Mesenchymal stem cell (in vitro differentiated cells and primary cell): ENCODE measurements at regions not wholly inside any gene's neighbourhood (a gene's known extent, or its start where the extent isn't known, plus 50 kb on each side); places are given as distances from the start of the nearest gene placed in this dataset.

Experiments
- DNase-seq: peaks from one replicate; pipeline ENCODE4 v3.0.0-alpha.2; 2013
- H2AFZ ChIP-seq: one replicate; pipeline ENCODE4 v1.6.1; 2013; ENCODE audit warnings: low read depth, mild to moderate bottlenecking, control low read depth, inconsistent platforms, low read length, moderate library complexity
- H2AK5ac ChIP-seq: 2 replicates; pipeline ENCODE4 v1.6.1; 2013; ENCODE audit warnings: low read length, moderate library complexity, mild to moderate bottlenecking, inconsistent platforms; ENCODE audit not compliant: severe bottlenecking
- H2BK120ac ChIP-seq: one replicate; pipeline ENCODE4 v1.6.1; 2013; ENCODE audit warnings: low read depth, mild to moderate bottlenecking, inconsistent platforms, low read length, moderate library complexity
- H2BK12ac ChIP-seq, 2 experiments: one replicate each; pipeline ENCODE4 v1.6.1; 2013; ENCODE audit warnings: inconsistent platforms in 2 of 2, low read length in 2 of 2, mild to moderate bottlenecking in 2 of 2, moderate library complexity in 2 of 2, control low read depth in 1 of 2
- H2BK15ac ChIP-seq: one replicate; pipeline ENCODE4 v1.6.1; 2013; ENCODE audit warnings: mild to moderate bottlenecking, low read depth, inconsistent platforms; ENCODE audit not compliant: poor library complexity, severe bottlenecking
- H2BK5ac ChIP-seq: 2 replicates; pipeline ENCODE4 v1.6.1; 2013; ENCODE audit warnings: low read depth, mild to moderate bottlenecking, low read length, control low read depth, inconsistent platforms; ENCODE audit not compliant: poor library complexity, severe bottlenecking
- H3K14ac ChIP-seq, 2 experiments: one replicate each; pipeline ENCODE4 v1.6.1; 2013; ENCODE audit warnings: inconsistent platforms in 2 of 2, low read length in 2 of 2, control low read depth in 1 of 2, mild to moderate bottlenecking in 1 of 2, moderate library complexity in 1 of 2
- H3K18ac ChIP-seq, 2 experiments: one replicate each; pipeline ENCODE4 v1.6.1; 2013; ENCODE audit warnings: inconsistent platforms in 2 of 2, low read length in 2 of 2, control low read depth in 1 of 2, low read depth in 1 of 2, mild to moderate bottlenecking in 1 of 2
- H3K23ac ChIP-seq, 2 experiments: one replicate each; pipeline ENCODE4 v1.6.1; 2013; ENCODE audit warnings: inconsistent platforms in 2 of 2, low read length in 2 of 2, mild to moderate bottlenecking in 2 of 2, moderate library complexity in 2 of 2, control low read depth in 1 of 2
- H3K27ac ChIP-seq: 2 replicates; pipeline ENCODE4 v1.5.1; 2013; ENCODE audit warnings: mild to moderate bottlenecking, moderate library complexity, low read length, control low read depth, inconsistent platforms; ENCODE audit not compliant: poor library complexity, severe bottlenecking
- H3K27me3 ChIP-seq, 2 experiments: 2 replicates each; pipeline versions ENCODE4 v1.6.1 to v1.7.0; 2013; ENCODE audit warnings: low read length in 2 of 2, mild to moderate bottlenecking in 2 of 2, moderate library complexity in 2 of 2, control low read depth in 1 of 2, inconsistent platforms in 1 of 2; ENCODE audit not compliant: control insufficient read depth in 1 of 2, insufficient read depth in 1 of 2
- H3K36me3 ChIP-seq, 2 experiments: 2 replicates each; pipeline versions ENCODE4 v1.6.1 to v1.7.0; 2013; ENCODE audit warnings: low read length in 2 of 2, control low read depth in 1 of 2, inconsistent platforms in 1 of 2, low read depth in 1 of 2, mild to moderate bottlenecking in 1 of 2; ENCODE audit not compliant: insufficient read depth in 2 of 2, control insufficient read depth in 1 of 2
- H3K4ac ChIP-seq, 2 experiments: one replicate each; pipeline ENCODE4 v1.6.1; 2013; ENCODE audit warnings: inconsistent platforms in 2 of 2, low read length in 2 of 2, mild to moderate bottlenecking in 2 of 2, moderate library complexity in 2 of 2, control low read depth in 1 of 2, low read depth in 1 of 2
- H3K4me1 ChIP-seq: 2 replicates; pipeline ENCODE4 v1.6.1; 2013; ENCODE audit warnings: low read depth, low read length, control low read depth; ENCODE audit not compliant: control insufficient read depth, insufficient read depth
- H3K4me2 ChIP-seq: 2 replicates; pipeline ENCODE4 v1.6.1; 2013; ENCODE audit warnings: low read length, mild to moderate bottlenecking, inconsistent platforms; ENCODE audit not compliant: poor library complexity, severe bottlenecking
- H3K4me3 ChIP-seq, 2 experiments: 2 replicates each; pipeline versions ENCODE4 v1.5.1 to v1.7.0; 2013; ENCODE audit warnings: low read length in 2 of 2, mild to moderate bottlenecking in 2 of 2, control low read depth in 1 of 2, low read depth in 1 of 2; ENCODE audit not compliant: insufficient read depth in 1 of 2
- H3K79me1 ChIP-seq: replicated peaks from 2 replicates; pipeline ENCODE4 v1.6.1; 2013; ENCODE audit warnings: mild to moderate bottlenecking, control low read depth, low read length, inconsistent platforms; ENCODE audit not compliant: poor library complexity, severe bottlenecking
- H3K9ac ChIP-seq: 2 replicates; pipeline ENCODE4 v1.7.0; 2013; ENCODE audit warnings: mild to moderate bottlenecking, low read length, moderate library complexity
- H3K9me3 ChIP-seq: 2 replicates; pipeline ENCODE4 v1.7.0; 2013; ENCODE audit warnings: mild to moderate bottlenecking, low read length; ENCODE audit not compliant: control insufficient read depth
- H4K8ac ChIP-seq: one replicate; pipeline ENCODE4 v1.6.1; 2013; ENCODE audit warnings: inconsistent platforms, mild to moderate bottlenecking, low read length, moderate library complexity
- H4K91ac ChIP-seq: one replicate; pipeline ENCODE4 v1.6.1; 2013; ENCODE audit warnings: mild to moderate bottlenecking, low read length, inconsistent platforms
- WGBS: methylation state at CpG from one replicate; pipeline ENCODE4 v1.1.7; 2013; ENCODE audit warnings: mixed read lengths; 5-methylcytosine and 5-hydroxymethylcytosine counted together

DNA sequence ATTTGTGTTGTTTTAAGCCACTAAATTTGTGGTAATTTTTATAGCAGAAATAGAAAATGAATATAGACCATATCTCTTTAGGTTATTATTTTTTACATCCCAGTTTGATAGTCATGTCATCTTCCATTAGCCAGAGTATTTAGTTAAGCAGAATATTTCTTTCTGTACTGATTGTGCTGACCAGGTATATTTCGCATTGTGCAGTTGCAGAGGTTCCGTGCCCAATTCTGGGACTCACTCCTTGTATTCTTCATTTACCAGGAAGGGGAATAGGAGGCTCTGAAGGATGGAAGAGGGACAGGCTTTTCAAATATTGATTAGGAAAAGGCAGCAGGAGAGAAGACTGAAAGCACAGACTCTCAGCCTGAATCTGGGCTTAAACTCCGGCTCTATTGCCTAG is 217.8 kb downstream of the AKAP7 start:
- Histone ChIP-seq H3K4me3 (no peak overlapping the region), H4K91ac (no peak overlapping the region), H3K27me3 (peaks cover 2 to 5% of the 10 kb centered on the region in 2 experiments), H2BK12ac (no peak overlapping the region), H3K79me1 (no peaks in the 10 kb centered on the region), H3K4ac (no peak overlapping the region), H3K4me1 (no peaks in the 10 kb centered on the region), H2BK120ac (no peak overlapping the region), H2AFZ (no peak overlapping the region), H3K9ac (no peak overlapping the region), H3K4me2 (no peak overlapping the region), H3K23ac (no peak overlapping the region), H2AK5ac (no peak overlapping the region), H3K36me3 (no peaks in the 10 kb centered on the region), H3K18ac (no peak overlapping the region), H3K27ac (no peak overlapping the region), H2BK5ac (no peak overlapping the region), H3K9me3 (no peaks in the 10 kb centered on the region), H2BK15ac (no peak overlapping the region), H3K14ac (no peak overlapping the region), H4K8ac (no peak overlapping the region)
- WGBS, result 94% methylated on average over 3 of the region's 3 CpGs
- no peak for DNase-seq

GRCh38 chr6:131353876-131354275 is 218.6 kb downstream of the AKAP7 start:
- Histone ChIP-seq H3K9me3 (no peaks in the 10 kb centered on the region), H3K27me3 (no peaks in the 10 kb centered on the region), H3K27ac (no peak overlapping the region), H4K91ac (no peak overlapping the region), H3K4me3 (no peak overlapping the region), H2BK5ac (no peak overlapping the region), H2BK12ac (no peak overlapping the region), H3K14ac (no peak overlapping the region), H2AFZ (no peak overlapping the region), H3K4me1 (no peaks in the 10 kb centered on the region), H3K18ac (no peak overlapping the region), H3K23ac (no peak overlapping the region), H3K4ac (no peak overlapping the region), H3K79me1 (no peaks in the 10 kb centered on the region), H3K36me3 (no peaks in the 10 kb centered on the region), H3K9ac (no peak overlapping the region), H4K8ac (no peak overlapping the region), H2BK15ac (no peak overlapping the region), H3K4me2 (no peak overlapping the region), H2BK120ac (no peak overlapping the region), H2AK5ac (no peak overlapping the region)
- WGBS, result 95% methylated on average over 4 of the region's 4 CpGs
- no peak for DNase-seq

DNA sequence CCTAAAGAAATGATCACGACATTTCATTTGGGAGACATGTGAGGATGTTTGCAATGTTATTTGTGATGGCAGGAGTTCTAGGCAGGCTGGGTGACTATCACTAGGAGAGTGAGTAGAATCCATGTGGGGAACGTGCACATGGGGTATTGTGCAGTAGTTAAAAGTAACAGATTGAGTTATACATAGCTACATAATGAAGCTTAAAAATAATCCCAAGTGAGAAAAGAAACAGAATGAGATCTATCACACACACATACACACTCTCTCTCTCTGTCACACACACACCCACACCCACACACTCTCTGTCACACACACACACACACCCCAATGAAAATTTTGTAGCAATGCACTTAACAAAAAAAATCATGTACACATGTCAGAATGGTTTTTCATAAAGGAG is 218.7 kb upstream of the ARG1 start:
- Histone ChIP-seq H4K8ac (no peak overlapping the region), H3K79me1 (no peaks in the 10 kb centered on the region), H3K18ac (no peak overlapping the region), H3K4me1 (no peaks in the 10 kb centered on the region), H2BK15ac (no peak overlapping the region), H2BK12ac (no peak overlapping the region), H2AK5ac (no peak overlapping the region), H3K4me3 (no peak overlapping the region), H3K23ac (no peak overlapping the region), H4K91ac (no peak overlapping the region), H3K27ac (no peak overlapping the region), H3K4me2 (no peak overlapping the region), H3K14ac (no peak overlapping the region), H2BK120ac (no peak overlapping the region), H3K9me3 (no peaks in the 10 kb centered on the region), H2BK5ac (no peak overlapping the region), H3K4ac (no peak overlapping the region), H3K27me3 (no peaks in the 10 kb centered on the region), H3K9ac (no peak overlapping the region), H3K36me3 (no peaks in the 10 kb centered on the region), H2AFZ (no peak overlapping the region)
- no peak for DNase-seq
- 92% methylated on average over 1 of the region's 2 CpGs for WGBS

DNA sequence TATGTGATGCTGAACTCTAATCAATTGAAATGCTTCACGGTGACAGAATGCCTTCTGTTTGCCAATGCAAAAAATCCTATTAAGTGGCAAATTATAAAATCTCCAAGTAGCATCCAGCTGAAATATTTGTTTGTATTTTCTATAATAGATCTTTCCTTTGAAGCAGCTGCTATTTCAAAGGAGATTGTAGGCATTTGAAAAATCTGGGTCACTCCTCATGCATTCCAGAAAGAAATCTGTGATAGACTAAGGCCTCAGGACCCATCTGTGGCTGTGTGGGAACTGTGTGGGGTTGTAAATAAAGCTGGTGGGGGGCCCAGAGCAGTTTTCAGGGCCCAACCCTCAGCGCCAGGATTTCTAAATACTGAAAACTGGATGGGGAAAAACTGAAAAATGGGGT is 216.9 kb upstream of the ARG1 start:
- Histone ChIP-seq H2BK12ac (no peak overlapping the region), H3K18ac (no peak overlapping the region), H4K91ac (no peak overlapping the region), H2BK120ac (no peak overlapping the region), H3K9me3 (no peaks in the 10 kb centered on the region), H3K4me2 (no peak overlapping the region), H2BK15ac (no peak overlapping the region), H3K4me3 (no peak overlapping the region), H3K27ac (no peak overlapping the region), H3K14ac (no peak overlapping the region), H3K4me1 (no peaks in the 10 kb centered on the region), H3K27me3 (no peaks in the 10 kb centered on the region), H2AK5ac (no peak overlapping the region), H3K79me1 (no peaks in the 10 kb centered on the region), H2AFZ (no peak overlapping the region), H3K4ac (no peak overlapping the region), H2BK5ac (no peak overlapping the region), H4K8ac (no peak overlapping the region), H3K36me3 (no peaks in the 10 kb centered on the region), H3K23ac (no peak overlapping the region), H3K9ac (no peak overlapping the region)
- WGBS, result 92% methylated on average over 1 of the region's 2 CpGs
- no peak for DNase-seq
